SK-N-SH (cell line): ENCODE measurements at regions not wholly inside any gene's neighbourhood (a gene's known extent, or its start where the extent isn't known, plus 50 kb on each side); places are given as distances from the start of the nearest gene placed in this dataset.

ENCODE experiments used
- CTCF ChIA-PET: fragments of 300-600, 350-600 bp; formaldehyde crosslinking; extraction: SDS; loops from one replicate; lab custom pipeline; 2021; lab: Yijun Ruan, JAX
- POLR2A ChIA-PET: fragments of 350-600 bp; sonication (Branson Sonifier 250); formaldehyde crosslinking; extraction: SDS; loops from one replicate; lab custom pipeline; 2020; ENCODE audit warnings: antibody characterized with exemption, inconsistent platforms; lab: Yijun Ruan, JAX
- DNase-seq: peaks from one replicate; pipeline ENCODE4 v3.0.0; 2012
- H2AFZ ChIP-seq: fragments of 200-600 bp; sonication (generic); 2 replicates; pipeline ENCODE4 v1.8.1; 2016; ENCODE audit warnings: antibody characterized with exemption, mild to moderate bottlenecking, low read depth
- H3F3A ChIP-seq: fragments of 200-600 bp; sonication (generic); replicated peaks from 2 replicates; pipeline ENCODE3; 2016; ENCODE audit warnings: antibody characterized with exemption, mild to moderate bottlenecking; ENCODE audit not compliant: insufficient read depth
- H3K27ac ChIP-seq, 2 experiments: fragments of 200-500 bp in 1 of 2; fragments of 200-600 bp in 1 of 2; sonication (Bioruptor generic) in 1 of 2; sonication (generic), shearing (Covaris generic) in 1 of 2; 2 replicates each; pipeline versions ENCODE4 v1.5.1 to v1.6.1; 2014 to 2016; ENCODE audit warnings: low read depth in 2 of 2, inconsistent platforms in 1 of 2, low read length in 1 of 2, mild to moderate bottlenecking in 1 of 2, mixed read lengths in 1 of 2
- H3K27me3 ChIP-seq: fragments of 200-600 bp; sonication (generic), shearing (Covaris generic); 2 replicates; pipeline ENCODE4 v1.6.1; 2016; ENCODE audit warnings: mixed run types; ENCODE audit not compliant: insufficient read depth
- H3K36me3 ChIP-seq, 2 experiments: fragments of 200-500 bp in 1 of 2; fragments of 200-600 bp in 1 of 2; sonication (Bioruptor generic) in 1 of 2; sonication (generic) in 1 of 2; replicated peaks in 1 of 2; 2 replicates each; pipeline versions ENCODE3 to v1.5.1; 2014 to 2016; ENCODE audit warnings: low read length in 1 of 2, mild to moderate bottlenecking in 1 of 2; ENCODE audit not compliant: insufficient read depth in 2 of 2, control insufficient read depth in 1 of 2
- H3K4me1 ChIP-seq, 2 experiments: fragments of 200-500 bp in 1 of 2; fragments of 200-600 bp in 1 of 2; sonication (Bioruptor generic) in 1 of 2; sonication (generic), shearing (Covaris generic) in 1 of 2; 2 replicates each; pipeline versions ENCODE4 v1.5.1 to v1.6.1; 2014 to 2016; ENCODE audit warnings: low read depth in 1 of 2, low read length in 1 of 2, mixed run types in 1 of 2; ENCODE audit not compliant: insufficient read depth in 2 of 2, control insufficient read depth in 1 of 2
- H3K4me2 ChIP-seq: fragments of 200-600 bp; sonication (generic), shearing (Covaris generic); 2 replicates; pipeline ENCODE4 v1.6.1; 2017; ENCODE audit warnings: mixed run types
- H3K4me3 ChIP-seq, 2 experiments: fragments of 200-500 bp in 1 of 2; fragments of 200-600 bp in 1 of 2; sonication (Bioruptor generic) in 1 of 2; sonication (generic), shearing (Covaris generic) in 1 of 2; 2 replicates each; pipeline versions ENCODE4 v1.5.1 to v1.8.1; 2014 to 2016; ENCODE audit warnings: low read depth in 2 of 2, inconsistent platforms in 1 of 2, low read length in 1 of 2, mild to moderate bottlenecking in 1 of 2, mixed read lengths in 1 of 2, moderate library complexity in 1 of 2
- H3K79me2 ChIP-seq: fragments of 200-600 bp; sonication (generic); 2 replicates; pipeline ENCODE4 v1.8.1; 2017; ENCODE audit warnings: mild to moderate bottlenecking; ENCODE audit not compliant: insufficient read depth
- H3K9ac ChIP-seq: fragments of 200-600 bp; sonication (generic); 2 replicates; pipeline ENCODE4 v1.6.1; 2017; ENCODE audit warnings: mixed run types
- H3K9me2 ChIP-seq: fragments of 200-600 bp; sonication (generic); 2 replicates; pipeline ENCODE4 v1.6.1; 2017; ENCODE audit warnings: mixed run types
- H3K9me3 ChIP-seq: fragments of 200-600 bp; sonication (generic); 2 replicates; pipeline ENCODE4 v1.6.1; 2017; ENCODE audit warnings: mixed run types, mild to moderate bottlenecking, moderate library complexity
- H4K20me1 ChIP-seq: fragments of 200-600 bp; sonication (generic); 2 replicates; pipeline ENCODE4 v1.6.1; 2017; ENCODE audit warnings: mild to moderate bottlenecking, mixed run types; ENCODE audit not compliant: insufficient read depth
- CHD2 ChIP-seq: fragments of 150-350 bp; IDR thresholded peaks from 2 replicates; pipeline ENCODE4 v1.6.1; 2018; ENCODE audit warnings: low read length; ENCODE audit not compliant: partially characterized antibody
- JUND ChIP-seq: IDR thresholded peaks from 2 replicates; pipeline ENCODE4 v1.4.0; 2012
- MAX ChIP-seq: IDR thresholded peaks from 2 replicates; pipeline ENCODE4 v1.4.0; 2012; ENCODE audit warnings: low read depth
- MXI1 ChIP-seq: IDR thresholded peaks from 2 replicates; pipeline ENCODE4 v1.6.1; 2012; ENCODE audit warnings: mild to moderate bottlenecking, low read depth, low read length, improper control_type of control experiment
- PBX3 ChIP-seq: IDR thresholded peaks from 2 replicates; pipeline ENCODE4; 2012
- RAD21 ChIP-seq: IDR thresholded peaks from 2 replicates; pipeline ENCODE4 v1.6.1; 2012; ENCODE audit warnings: mild to moderate bottlenecking, low read length
- RCOR1 ChIP-seq: fragments of 150-350 bp; IDR thresholded peaks from 2 replicates; pipeline ENCODE4 v1.6.1; 2017; ENCODE audit warnings: antibody characterized with exemption, low read length
- RFX5 ChIP-seq: IDR thresholded peaks from 2 replicates; pipeline ENCODE4 v1.6.1; 2012; ENCODE audit warnings: mild to moderate bottlenecking, improper control_type of control experiment, low read length
- SIN3A ChIP-seq: IDR thresholded peaks from 2 replicates; pipeline ENCODE4 v1.6.1; 2012; ENCODE audit warnings: low read depth, mild to moderate bottlenecking, low read length, moderate library complexity, borderline replicate concordance
- SMC3 ChIP-seq: IDR thresholded peaks from 2 replicates; pipeline ENCODE4 v1.6.1; 2012; ENCODE audit warnings: low read depth, low read length, improper control_type of control experiment
- TAF1 ChIP-seq: IDR thresholded peaks from 2 replicates; pipeline ENCODE4 v1.6.1; 2012; ENCODE audit warnings: low read depth, mild to moderate bottlenecking, low read length, moderate library complexity, borderline replicate concordance
- YY1 ChIP-seq: IDR thresholded peaks from 2 replicates; pipeline ENCODE4 v1.4.0; 2012; ENCODE audit warnings: low read depth, mild to moderate bottlenecking
- ZBTB33 ChIP-seq: IDR thresholded peaks from 2 replicates; pipeline ENCODE4 v1.4.0; 2012; ENCODE audit warnings: low read depth, borderline replicate concordance
- WGBS: methylation state at CpG from one replicate; pipeline ENCODE4 v1.1.6; 2017; ENCODE audit warnings: low lambda C conversion rate; 5-methylcytosine and 5-hydroxymethylcytosine counted together

GRCh38 chr2:59173325-59173724, 932.2 kb upstream of the FANCL start:
- H3K9me2 ChIP-seq, result no peaks in the 10 kb centered on the region
- H3F3A ChIP-seq, result no peaks in the 10 kb centered on the region
- H3K27ac ChIP-seq, result no peak overlapping the region
- no peak overlapping the region for H3K4me2 ChIP-seq
- POLR2A ChIA-PET, result no interaction called here
- no peaks in the 10 kb centered on the region; a peak in 1 of 4 replicates for H3K4me1 ChIP-seq
- H3K79me2 ChIP-seq, result no peaks in the 10 kb centered on the region
- H3K27me3 ChIP-seq, result no peaks in the 10 kb centered on the region
- 62% methylated on average over 8 of the region's 8 CpGs for WGBS
- H3K9me3 ChIP-seq, result no peaks in the 10 kb centered on the region
- no peaks in the 10 kb centered on the region for H3K36me3 ChIP-seq
- no peak overlapping the region for H2AFZ ChIP-seq
- DNase-seq, result no peak
- no peak for TF ChIP-seq TAF1
- no peaks in the 10 kb centered on the region for H4K20me1 ChIP-seq
- H3K9ac ChIP-seq, result no peak overlapping the region
- no peak overlapping the region for H3K4me3 ChIP-seq
- CTCF ChIA-PET, result interaction anchor here (0.7 kb wide), 1 partner anchor 598 kb away, joined by 3 read pairs; no protein-coding TSS in a partner anchor

GRCh38 chr2:59171019-59171418, 929.9 kb upstream of the FANCL start:
- CTCF ChIA-PET, result interaction anchor here (1.7 kb wide), 1 partner anchor 600 kb away, joined by 4 read pairs; no protein-coding TSS in a partner anchor
- Histone ChIP-seq H3K9me3 (no peaks in the 10 kb centered on the region), H2AFZ (no peak overlapping the region), H3K27ac (no peak overlapping the region), H3K36me3 (no peaks in the 10 kb centered on the region), H3K4me2 (no peak overlapping the region), H3K9me2 (no peaks in the 10 kb centered on the region), H3K9ac (no peak overlapping the region), H3K27me3 (no peaks in the 10 kb centered on the region), H4K20me1 (no peaks in the 10 kb centered on the region), H3K79me2 (no peaks in the 10 kb centered on the region), H3K4me1 (no peaks in the 10 kb centered on the region; a peak in 1 of 4 replicates), H3F3A (no peaks in the 10 kb centered on the region), H3K4me3 (no peak overlapping the region)
- POLR2A ChIA-PET, result no interaction called here
- TF ChIP-seq JUND (no peak), RAD21 (no peak), SMC3 (no peak), SIN3A (no peak), RFX5 (no peak), RCOR1 (no peak), MAX (no peak), ZBTB33 (no peak), CHD2 (no peak), YY1 (no peak)
- DNase-seq, result no peak

GRCh38 chr2:59168766-59169165, 927.6 kb upstream of the FANCL start:
- no peak overlapping the region for H3K9ac ChIP-seq
- H3K4me3 ChIP-seq, result no peak overlapping the region
- H3K36me3 ChIP-seq, result no peaks in the 10 kb centered on the region
- no peaks in the 10 kb centered on the region for H3K9me2 ChIP-seq
- no peaks in the 10 kb centered on the region for H3K79me2 ChIP-seq
- H3F3A ChIP-seq, result no peaks in the 10 kb centered on the region
- WGBS, result 23% methylated on average over 4 of the region's 4 CpGs
- DNase-seq, result no peak
- CTCF ChIA-PET, result interaction anchor here (1.5 kb wide), 1 partner anchor 13 kb away, joined by 5 read pairs; no protein-coding TSS in a partner anchor
- H3K27ac ChIP-seq, result no peak overlapping the region
- no peaks in the 10 kb centered on the region for H3K9me3 ChIP-seq
- H3K4me2 ChIP-seq, result no peak overlapping the region
- no peak overlapping the region for H2AFZ ChIP-seq
- H3K4me1 ChIP-seq, result no peaks in the 10 kb centered on the region; a peak in 1 of 4 replicates
- H3K27me3 ChIP-seq, result no peaks in the 10 kb centered on the region
- TF ChIP-seq MXI1, result no peak
- TF ChIP-seq PBX3, result no peak
- no peaks in the 10 kb centered on the region for H4K20me1 ChIP-seq
- POLR2A ChIA-PET, result no interaction called here
